HepG2 (cell line): ENCODE measurements at regions not wholly inside any gene's neighbourhood (a gene's known extent, or its start where the extent isn't known, plus 50 kb on each side); places are given as distances from the start of the nearest gene placed in this dataset.

Experiments
- ATAC-seq: fragments of 200-7000 bp; cut with Tn5 transposase; 3 replicates; pipeline ENCODE4 v1.9.1; 2020; ENCODE audit warnings: mild to moderate bottlenecking, moderate library complexity
- BruUV-seq: library from RNA; stranded (reverse); fragments of 400-500 nt; replicated peaks from 2 replicates; lab custom pipeline; 2021; lab: Mats Ljungman, UMichigan
- CTCF ChIA-PET: fragments of 300-600 bp; formaldehyde crosslinking; extraction: SDS; loops from one replicate; lab custom pipeline; 2021; ENCODE audit warnings: low total read pairs, inconsistent platforms, low intra/inter-chr PET ratio; lab: Yijun Ruan, JAX
- POLR2A ChIA-PET: fragments of 350-600 bp; sonication (Branson Sonifier 250); formaldehyde crosslinking; loops from one replicate; lab custom pipeline; 2020; ENCODE audit warnings: antibody characterized with exemption, inconsistent platforms; lab: Yijun Ruan, JAX
- DNase-seq: peaks from one replicate; pipeline ENCODE4 v3.0.0-alpha.2; 2015; ENCODE audit warnings: low spot score
- FAIRE-seq: peaks from 3 replicates; lab custom pipeline; 2011; peaks lifted over from hg19 to GRCh38; lab: Jason Lieb, UNC
- H2AFZ ChIP-seq: one replicate; pipeline ENCODE4 v1.6.1; 2011; ENCODE audit warnings: low read length, inconsistent platforms
- H3K27ac ChIP-seq: fragments of 300-600 bp; 3 replicates; pipeline ENCODE4 v1.8.0; 2011; ENCODE audit warnings: mixed run types, mild to moderate bottlenecking, mixed read lengths, low read length, inconsistent platforms; ENCODE audit not compliant: insufficient read depth; ENCODE audit errors: extremely low read length
- H3K27me3 ChIP-seq, 2 experiments: fragments of 200-600 bp in 1 of 2; 2 replicates in 1 of 2; 3 replicates in 1 of 2; pipeline versions ENCODE4 v1.6.0 to v1.8.0; 2011; ENCODE audit warnings: low read length in 2 of 2, mild to moderate bottlenecking in 2 of 2, moderate library complexity in 2 of 2, inconsistent platforms in 1 of 2; ENCODE audit not compliant: insufficient read depth in 2 of 2, control insufficient read depth in 1 of 2
- H3K36me3 ChIP-seq, 2 experiments: fragments of 200-600 bp in 1 of 2; replicated peaks in 1 of 2; 2 replicates in 1 of 2; 3 replicates in 1 of 2; pipeline versions ENCODE4 v1.5.1 to v1.8.0; 2011; ENCODE audit warnings: low read length in 2 of 2, inconsistent platforms in 1 of 2; ENCODE audit not compliant: insufficient read depth in 2 of 2, control insufficient read depth in 1 of 2
- H3K4me1 ChIP-seq: 2 replicates; pipeline ENCODE4 v1.5.1; 2012; ENCODE audit warnings: low read length, inconsistent platforms; ENCODE audit not compliant: insufficient read depth
- H3K4me2 ChIP-seq: 2 replicates; pipeline ENCODE4 v1.6.0; 2011; ENCODE audit warnings: low read depth, low read length, inconsistent platforms
- H3K4me3 ChIP-seq, 3 experiments: fragments of 200-600 bp in 1 of 3; sonication (generic), shearing (Covaris generic) in 1 of 3; replicated peaks in 1 of 3; 2 replicates each; pipeline ENCODE4 v1.5.1; 2011 to 2016; ENCODE audit warnings: low read length in 3 of 3, inconsistent platforms in 2 of 3, low read depth in 2 of 3, mild to moderate bottlenecking in 2 of 3, control low read depth in 1 of 3, mixed read lengths in 1 of 3; ENCODE audit not compliant: insufficient read depth in 1 of 3
- H3K79me2 ChIP-seq: one replicate; pipeline ENCODE4 v1.6.1; 2011; ENCODE audit warnings: low read length, inconsistent platforms; ENCODE audit not compliant: insufficient read depth
- H3K9ac ChIP-seq: 2 replicates; pipeline ENCODE4 v1.6.0; 2011; ENCODE audit warnings: mild to moderate bottlenecking, low read depth, low read length, inconsistent platforms; ENCODE audit not compliant: insufficient read depth
- H3K9me3 ChIP-seq: 2 replicates; pipeline ENCODE4 v1.5.1; 2012; ENCODE audit warnings: mild to moderate bottlenecking, low read length
- H4K20me1 ChIP-seq: 2 replicates; pipeline ENCODE4 v1.6.0; 2011; ENCODE audit warnings: inconsistent platforms, mild to moderate bottlenecking, low read length, moderate library complexity; ENCODE audit not compliant: insufficient read depth
- HNF4A ChIP-seq: sonication (generic); formaldehyde crosslinking; IDR thresholded peaks from 2 replicates; pipeline ENCODE4 v1.4.0; 2020; ENCODE audit warnings: missing genetic modification reagents
- LBX2 ChIP-seq: sonication (generic); formaldehyde crosslinking; IDR thresholded peaks from 2 replicates; pipeline ENCODE4 v1.5.0; 2020; ENCODE audit warnings: missing genetic modification reagents, mild to moderate bottlenecking, borderline replicate concordance
- RFXANK ChIP-seq: IDR thresholded peaks from 2 replicates; pipeline ENCODE4 v1.6.1; 2016
- ZBTB38 ChIP-seq: sonication (generic); formaldehyde crosslinking; IDR thresholded peaks from 2 replicates; pipeline ENCODE4 v1.5.1; 2020; ENCODE audit warnings: mild to moderate bottlenecking, missing genetic modification reagents
- ZNF33A ChIP-seq: sonication (generic); formaldehyde crosslinking; IDR thresholded peaks from 2 replicates; pipeline ENCODE4 v1.5.1; 2020; ENCODE audit warnings: missing genetic modification reagents, mild to moderate bottlenecking, moderate library complexity, borderline replicate concordance
- ZNF605 ChIP-seq: sonication (generic); formaldehyde crosslinking; IDR thresholded peaks from 2 replicates; pipeline ENCODE4 v1.8.0; 2022; ENCODE audit warnings: mild to moderate bottlenecking, missing genetic modification reagents
- ZNF646 ChIP-seq: sonication (generic); formaldehyde crosslinking; IDR thresholded peaks from 2 replicates; pipeline ENCODE4 v1.9.0; 2021; ENCODE audit warnings: mild to moderate bottlenecking, missing genetic modification reagents
- WGBS: methylation state at CpG from one replicate; pipeline ENCODE4 v1.1.6; 2017; ENCODE audit warnings: low lambda C conversion rate; 5-methylcytosine and 5-hydroxymethylcytosine counted together
- in situ Hi-C: cut with HindIII; loops from 2 replicates; pipeline ENCODE4 v1.10.0; 2017; ENCODE audit warnings: low pct_unique_long_range_greater_than_20kb; ENCODE audit not compliant: extremely low pct_ligation_motif_present
- intact Hi-C: fragments of 100-400 bp; cut with micrococcal nuclease; formaldehyde crosslinking; loops from one replicate; pipeline ENCODE4 v1.10.0; 2022; ENCODE audit not compliant: unreplicated experiment

- no peak overlapping the region for H3K9ac ChIP-seq
- H3K79me2 ChIP-seq = no peaks in the 10 kb centered on the region
- WGBS = 7% methylated on average over 1 of the region's 1 CpG
- no peak overlapping the region for H2AFZ ChIP-seq
- ATAC-seq = no peak
- no peaks in the 10 kb centered on the region for H3K4me1 ChIP-seq
- H4K20me1 ChIP-seq = no peaks in the 10 kb centered on the region
- in situ Hi-C loops = loop anchor here (5.0 kb wide), 1 partner anchor 336 kb away; no protein-coding TSS in a partner anchor
- DNase-seq = no peak
- FAIRE-seq = no peak
- H3K27me3 ChIP-seq = no peaks in the 10 kb centered on the region
- TF ChIP-seq ZBTB38 (CRISPR knock-in tag) (no peak), ZNF605 (no peak), HNF4A (CRISPR knock-in tag) (no peak), ZNF646 (CRISPR knock-in tag) (no peak), LBX2 (CRISPR knock-in tag) (no peak), ZNF33A (CRISPR knock-in tag) (no peak), RFXANK (CRISPR knock-in tag) (no peak)
- no peaks in the 10 kb centered on the region for H3K36me3 ChIP-seq
- no peak overlapping the region for H3K4me3 ChIP-seq
- no peaks in the 10 kb centered on the region for H3K9me3 ChIP-seq
- intact Hi-C loops = no loop called here
- no peak overlapping the region for H3K4me2 ChIP-seq
- H3K27ac ChIP-seq = no peak overlapping the region
- ChIA-PET CTCF (no interaction called here), POLR2A (no interaction called here)
- BruUV-seq = no TSS peak
Observed at GRCh38 chr4:110967936-110968335, 345.1 kb upstream of the PITX2 start.
